OCI-LY7 (cell line): ENCODE measurements at regions not wholly inside any gene's neighbourhood (a gene's known extent, or its start where the extent isn't known, plus 50 kb on each side); places are given as distances from the start of the nearest gene placed in this dataset.

Source experiments
- BruUV-seq: library from RNA; stranded (reverse); fragments of 400-500 nt; replicated peaks from 2 replicates; lab custom pipeline; 2021; lab: Mats Ljungman, UMichigan
- CTCF ChIA-PET: fragments of 300-600 bp; sonication (Branson Sonifier 250); formaldehyde crosslinking; loops from one replicate; lab custom pipeline; 2022; ENCODE audit warnings: antibody characterized with exemption; ENCODE audit not compliant: unreplicated experiment; lab: Charles Lee
- POLR2A ChIA-PET: fragments of 300-600 bp; sonication (Branson Sonifier 250); formaldehyde crosslinking; loops from one replicate; lab custom pipeline; 2022; ENCODE audit warnings: antibody characterized with exemption; lab: Charles Lee
- DNase-seq: peaks from one replicate; pipeline ENCODE4 v3.0.0-alpha.2; 2015; ENCODE audit warnings: low spot score
- H2AFZ ChIP-seq: fragments of 200-600 bp; sonication (generic), shearing (Covaris generic); 2 replicates; pipeline ENCODE4 v1.6.1; 2014; ENCODE audit warnings: mild to moderate bottlenecking, antibody characterized with exemption, low read length, moderate library complexity
- H3K27ac ChIP-seq: fragments of 200-600 bp; sonication (generic); 2 replicates; pipeline ENCODE4 v1.5.1; 2014; ENCODE audit warnings: mixed run types, low read depth, mild to moderate bottlenecking, moderate library complexity, low read length, inconsistent platforms; ENCODE audit not compliant: poor library complexity, severe bottlenecking
- H3K36me3 ChIP-seq: fragments of 200-600 bp; sonication (generic); 2 replicates; pipeline ENCODE4 v1.6.1; 2014; ENCODE audit warnings: mild to moderate bottlenecking, antibody characterized with exemption, low read length, moderate library complexity, mixed read lengths; ENCODE audit not compliant: insufficient read depth
- H3K4me1 ChIP-seq: fragments of 200-600 bp; sonication (generic); 2 replicates; pipeline ENCODE4 v1.5.1; 2014; ENCODE audit warnings: mild to moderate bottlenecking, low read length; ENCODE audit not compliant: insufficient read depth, poor library complexity, severe bottlenecking
- H3K4me2 ChIP-seq: fragments of 200-600 bp; sonication (generic); 2 replicates; pipeline ENCODE4 v1.6.1; 2014; ENCODE audit warnings: mild to moderate bottlenecking, low read length
- H3K4me3 ChIP-seq: fragments of 200-600 bp; sonication (generic); 2 replicates; pipeline ENCODE4 v1.5.1; 2014; ENCODE audit warnings: mild to moderate bottlenecking, low read depth, low read length; ENCODE audit not compliant: poor library complexity, severe bottlenecking
- H3K79me2 ChIP-seq: fragments of 200-600 bp; sonication (generic); 2 replicates; pipeline ENCODE4 v1.6.1; 2016; ENCODE audit warnings: low read depth, mild to moderate bottlenecking, low read length, moderate library complexity, mixed read lengths; ENCODE audit not compliant: insufficient read depth
- H3K9me2 ChIP-seq: fragments of 200-600 bp; sonication (generic); 2 replicates; pipeline ENCODE4 v1.6.1; 2016; ENCODE audit warnings: mild to moderate bottlenecking, low read length, mixed read lengths; ENCODE audit not compliant: insufficient read depth
- H3K9me3 ChIP-seq: fragments of 200-600 bp; sonication (generic); 2 replicates; pipeline ENCODE4 v1.6.1; 2014; ENCODE audit warnings: mild to moderate bottlenecking, mixed run types, low read length, mixed read lengths
- H4K20me1 ChIP-seq: fragments of 200-600 bp; sonication (generic); 2 replicates; pipeline ENCODE4 v1.6.1; 2014; ENCODE audit warnings: mild to moderate bottlenecking, antibody characterized with exemption, low read length, moderate library complexity, mixed read lengths; ENCODE audit not compliant: insufficient read depth
- EZH2phosphoT487 ChIP-seq: fragments of 200-600 bp; sonication (generic); IDR thresholded peaks from 2 replicates; pipeline ENCODE4 v1.6.1; 2018; ENCODE audit warnings: low read depth, borderline replicate concordance, mild to moderate bottlenecking, mixed run types, antibody characterized with exemption, low read length, moderate library complexity, mixed read lengths
- intact Hi-C: fragments of 100-400 bp; cut with micrococcal nuclease; formaldehyde crosslinking; loops from one replicate; pipeline ENCODE4 v1.10.0; 2022; ENCODE audit not compliant: unreplicated experiment
- TF ChIP-seq, protein P1 (sequence below): fragments of 200-600 bp; sonication (generic); conservative IDR thresholded peaks from 2 replicates; pipeline ENCODE4 v1.5.1; 2014; ENCODE audit warnings: mild to moderate bottlenecking, antibody characterized with exemption, low read length, moderate library complexity, mixed read lengths

GRCh38 chr5:67318746-67319145, 122.1 kb upstream of the CD180 start:
- Histone ChIP-seq H4K20me1 (no peaks in the 10 kb centered on the region), H2AFZ (no peak overlapping the region), H3K36me3 (no peaks in the 10 kb centered on the region), H3K27ac (no peak overlapping the region), H3K4me3 (no peak overlapping the region), H3K9me3 (no peaks in the 10 kb centered on the region), H3K4me1 (no peaks in the 10 kb centered on the region), H3K9me2 (no peaks in the 10 kb centered on the region), H3K4me2 (no peak overlapping the region), H3K79me2 (no peaks in the 10 kb centered on the region)
- no TSS peak for BruUV-seq
- POLR2A ChIA-PET, result interaction anchor here (2.1 kb wide), 1 partner anchor 16 kb away, joined by 5 read pairs; no protein-coding TSS in a partner anchor
- intact Hi-C loops, result no loop called here
- DNase-seq, result no peak
- TF ChIP-seq, protein P1, sequence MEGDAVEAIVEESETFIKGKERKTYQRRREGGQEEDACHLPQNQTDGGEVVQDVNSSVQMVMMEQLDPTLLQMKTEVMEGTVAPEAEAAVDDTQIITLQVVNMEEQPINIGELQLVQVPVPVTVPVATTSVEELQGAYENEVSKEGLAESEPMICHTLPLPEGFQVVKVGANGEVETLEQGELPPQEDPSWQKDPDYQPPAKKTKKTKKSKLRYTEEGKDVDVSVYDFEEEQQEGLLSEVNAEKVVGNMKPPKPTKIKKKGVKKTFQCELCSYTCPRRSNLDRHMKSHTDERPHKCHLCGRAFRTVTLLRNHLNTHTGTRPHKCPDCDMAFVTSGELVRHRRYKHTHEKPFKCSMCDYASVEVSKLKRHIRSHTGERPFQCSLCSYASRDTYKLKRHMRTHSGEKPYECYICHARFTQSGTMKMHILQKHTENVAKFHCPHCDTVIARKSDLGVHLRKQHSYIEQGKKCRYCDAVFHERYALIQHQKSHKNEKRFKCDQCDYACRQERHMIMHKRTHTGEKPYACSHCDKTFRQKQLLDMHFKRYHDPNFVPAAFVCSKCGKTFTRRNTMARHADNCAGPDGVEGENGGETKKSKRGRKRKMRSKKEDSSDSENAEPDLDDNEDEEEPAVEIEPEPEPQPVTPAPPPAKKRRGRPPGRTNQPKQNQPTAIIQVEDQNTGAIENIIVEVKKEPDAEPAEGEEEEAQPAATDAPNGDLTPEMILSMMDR, result no peak
- TF ChIP-seq EZH2phosphoT487, result no peak
- CTCF ChIA-PET, result no interaction called here

GRCh38 chr5:67317603-67318002, 121.0 kb upstream of the CD180 start:
- intact Hi-C loops, result no loop called here
- no peak overlapping the region for H2AFZ ChIP-seq
- no peak overlapping the region for H3K4me3 ChIP-seq
- no peaks in the 10 kb centered on the region for H4K20me1 ChIP-seq
- no TSS peak for BruUV-seq
- TF ChIP-seq, protein P1, result no peak
- TF ChIP-seq EZH2phosphoT487, result no peak
- H3K9me3 ChIP-seq, result no peaks in the 10 kb centered on the region
- H3K9me2 ChIP-seq, result no peaks in the 10 kb centered on the region
- no peak for DNase-seq
- no peak overlapping the region for H3K27ac ChIP-seq
- H3K4me2 ChIP-seq, result no peak overlapping the region
- no peaks in the 10 kb centered on the region for H3K36me3 ChIP-seq
- H3K79me2 ChIP-seq, result no peaks in the 10 kb centered on the region
- no peaks in the 10 kb centered on the region for H3K4me1 ChIP-seq
- POLR2A ChIA-PET, result interaction anchor here (0.6 kb wide), 1 partner anchor 133 kb away, joined by 3 read pairs; no protein-coding TSS in a partner anchor
- CTCF ChIA-PET, result no interaction called here

GRCh38 chr5:67316695-67317094, 120.1 kb upstream of the CD180 start:
- Histone ChIP-seq H2AFZ (no peak overlapping the region), H3K79me2 (no peaks in the 10 kb centered on the region), H3K27ac (no peak overlapping the region), H3K4me2 (no peak overlapping the region), H3K36me3 (no peaks in the 10 kb centered on the region), H3K9me2 (no peaks in the 10 kb centered on the region), H4K20me1 (no peaks in the 10 kb centered on the region), H3K4me1 (no peaks in the 10 kb centered on the region), H3K4me3 (no peak overlapping the region), H3K9me3 (no peaks in the 10 kb centered on the region)
- ChIA-PET CTCF (no interaction called here), POLR2A (interaction anchor here (0.6 kb wide), 1 partner anchor 47 kb away, joined by 3 read pairs; no protein-coding TSS in a partner anchor)
- TF ChIP-seq, protein P1, result no peak
- TF ChIP-seq EZH2phosphoT487, result no peak
- intact Hi-C loops, result no loop called here
- DNase-seq, result no peak
- no TSS peak for BruUV-seq
